Amygdala (tissue), 56 donors: ENCODE measurements at regions not wholly inside any gene's neighbourhood (a gene's known extent, or its start where the extent isn't known, plus 50 kb on each side); places are given as distances from the start of the nearest gene placed in this dataset.
A peak's percentile ranks its signal among the peaks of the same experiment; 100 is the strongest.

Source experiments
- DNase-seq, 56 donors: peaks; one replicate each; lab custom pipeline; 2025; lab: John Stamatoyannopoulos, UW

GRCh38 chr14:50055461-50056228 lies 60.7 kb downstream of the VCPKMT start:
- DNase-seq = peak in 1 of 56 donors; percentile 5

- no peak for DNase-seq
Observed at GRCh38 chr14:50056435-50056834, 59.9 kb downstream of the VCPKMT start.

- DNase-seq = no peak
Observed at GRCh38 chr14:50057331-50057730, 59.0 kb downstream of the VCPKMT start.

- no peak for DNase-seq
Observed at GRCh38 chr14:50058113-50058512, 58.3 kb downstream of the VCPKMT start.
